Lung (tissue), 11 donors: ENCODE measurements at regions not wholly inside any gene's neighbourhood (a gene's known extent, or its start where the extent isn't known, plus 50 kb on each side); places are given as distances from the start of the nearest gene placed in this dataset.
"Not testable (repeated sequence)": the region's sequence is repeated elsewhere in the genome, so short reads cannot be mapped to it uniquely, and the experiment has no call there.

Experiments used
- ATAC-seq: fragments of 200-7000 bp; cut with Tn5 transposase; one replicate; pipeline ENCODE4 v1.9.1; 2020; ENCODE audit warnings: moderate number of reproducible peaks; ENCODE audit not compliant: insufficient read depth, low FRiP score
- DNase-seq, 3 donors: peaks; one replicate each; pipeline ENCODE4 v3.0.0-alpha.2; 2013 to 2017
- H3K27ac ChIP-seq, 2 donors: one replicate each; pipeline ENCODE4 v1.5.1; 2013; ENCODE audit warnings: mild to moderate bottlenecking in 2 of 2, moderate library complexity in 2 of 2, control low read depth in 1 of 2, inconsistent platforms in 1 of 2, low read depth in 1 of 2, low read length in 1 of 2
- H3K27me3 ChIP-seq, 3 donors: one replicate each; pipeline ENCODE4 v1.5.1; 2013; ENCODE audit warnings: low read length in 2 of 3; ENCODE audit not compliant: control insufficient read depth in 3 of 3, insufficient read depth in 3 of 3
- H3K36me3 ChIP-seq, 4 donors: one replicate each; pipeline ENCODE4 v1.5.1; 2013; ENCODE audit warnings: low read length in 4 of 4, mild to moderate bottlenecking in 1 of 4, moderate library complexity in 1 of 4; ENCODE audit not compliant: control insufficient read depth in 4 of 4, insufficient read depth in 4 of 4
- H3K4me1 ChIP-seq, 5 donors: one replicate each; pipeline ENCODE4 v1.5.1; 2013; ENCODE audit warnings: low read length in 5 of 5, mild to moderate bottlenecking in 2 of 5, moderate library complexity in 1 of 5; ENCODE audit not compliant: control insufficient read depth in 5 of 5, insufficient read depth in 5 of 5
- H3K4me3 ChIP-seq: one replicate; pipeline ENCODE4 v1.5.1; 2013; ENCODE audit warnings: mild to moderate bottlenecking, control low read depth, moderate library complexity
- H3K9ac ChIP-seq, 2 donors: one replicate each; pipeline ENCODE4 v1.5.1; 2013; ENCODE audit warnings: low read length in 2 of 2, control low read depth in 1 of 2; ENCODE audit not compliant: insufficient read depth in 1 of 2
- H3K9me3 ChIP-seq, 4 donors: one replicate each; pipeline ENCODE4 v1.5.1; 2013; ENCODE audit warnings: low read length in 3 of 4, mild to moderate bottlenecking in 1 of 4, moderate library complexity in 1 of 4; ENCODE audit not compliant: control insufficient read depth in 4 of 4, insufficient read depth in 3 of 4
- CTCF ChIP-seq: IDR thresholded peaks from 2 replicates; pipeline ENCODE4 v1.5.1; 2012; ENCODE audit warnings: mild to moderate bottlenecking; ENCODE audit errors: control extremely low read depth, extremely low read depth
- WGBS, 2 donors: extraction: QIAGEN DNeasy Blood & Tissue Kit; methylation state at CpG; one replicate each; pipeline ENCODE4 v1.1.7; 2013; 5-methylcytosine and 5-hydroxymethylcytosine counted together
- donor health status: control.
- donor health status: control.
- donor health status: Bipolar disorder and iron deficiency.
- donor health status: healthy.
- donor health status: DM: yes; HTN: yes; CAD: no.

- no peak for TF ChIP-seq CTCF
- Histone ChIP-seq H3K9ac (no peak overlapping the region), H3K27me3 (no peaks in the 10 kb centered on the region), H3K36me3 (no peaks in the 10 kb centered on the region), H3K9me3 (peaks cover 0 to 9% (median 0%) of the 10 kb centered on the region in 4 donors), H3K27ac (no peak overlapping the region), H3K4me3 (no peak overlapping the region), H3K4me1 (no peaks in the 10 kb centered on the region)
- DNase-seq (no peak), ATAC-seq (no peak)
- 87 to 91% methylated on average over 10 of the region's 10 CpGs for WGBS, 2 donors
Observed at GRCh38 chr1:240722788-240723187, 110.8 kb upstream of the GREM2 start.

- Histone ChIP-seq H3K4me3 (no peak overlapping the region), H3K27me3 (no peaks in the 10 kb centered on the region), H3K9ac (no peak overlapping the region), H3K27ac (no peak overlapping the region), H3K36me3 (no peaks in the 10 kb centered on the region), H3K9me3 (peaks cover 0 to 4% (median 0%) of the 10 kb centered on the region in 4 donors), H3K4me1 (no peaks in the 10 kb centered on the region)
- 68 to 80% methylated on average over 6 of the region's 6 CpGs for WGBS, 2 donors
- DNase-seq (no peak), ATAC-seq (no peak)
- no peak for TF ChIP-seq CTCF
Observed at GRCh38 chr1:240720976-240721375, 109.0 kb upstream of the GREM2 start.

GRCh38 chr1:240719953-240720700, 108.2 kb upstream of the GREM2 start:
- Histone ChIP-seq H3K9me3 (peaks cover 0 to 4% (median under 1%) of the 10 kb centered on the region in 4 donors), H3K27ac (no peak overlapping the region), H3K27me3 (no peaks in the 10 kb centered on the region), H3K4me1 (no peaks in the 10 kb centered on the region), H3K4me3 (no peak overlapping the region), H3K36me3 (no peaks in the 10 kb centered on the region), H3K9ac (no peak overlapping the region)
- 73 to 75% methylated on average over 8 of the region's 8 CpGs for WGBS, 2 donors
- ATAC-seq (no peak), DNase-seq (no peak)
- TF ChIP-seq CTCF, result no peak

GRCh38 chr1:240716538-240716937, 104.6 kb upstream of the GREM2 start:
- not testable (repeated sequence) for H3K9ac ChIP-seq, H3K9me3 ChIP-seq, H3K27me3 ChIP-seq, H3K4me1 ChIP-seq, DNase-seq, H3K36me3 ChIP-seq, H3K27ac ChIP-seq, ATAC-seq, H3K4me3 ChIP-seq
- 88% methylated on average over 4 of the region's 4 CpGs for WGBS, 2 donors
